ENCODE measurements at regions not wholly inside any gene's neighbourhood (a gene's known extent, or its start where the extent isn't known, plus 50 kb on each side); places are given as distances from the start of the nearest gene placed in this dataset.
A peak's percentile ranks its signal among the peaks of the same experiment; 100 is the strongest.

- no peak for DNase-seq (ENCODE audit: low read depth in 2 of 2)
Measured at GRCh38 chr19:31223740-31224534, 125.3 kb downstream of the TSHZ3 start.

- DNase-seq (ENCODE audit: low read depth in 2 of 2): no peak
Measured at GRCh38 chr19:31220540-31220939, 128.7 kb downstream of the TSHZ3 start.

- DNase-seq (ENCODE audit: low read depth in 2 of 2): no peak
Measured at GRCh38 chr19:31214997-31215396, 134.2 kb downstream of the TSHZ3 start.

- peak; percentile 65 to 70 for DNase-seq (ENCODE audit: low read depth in 2 of 2)
Measured at GRCh38 chr19:31214086-31214485, 135.2 kb downstream of the TSHZ3 start.

- DNase-seq (ENCODE audit: low read depth in 2 of 2): no peak
Measured at GRCh38 chr19:31211088-31211487, 138.1 kb downstream of the TSHZ3 start.

GRCh38 chr19:31205887-31206518 lies 143.2 kb downstream of the TSHZ3 start:
- no peak for DNase-seq (ENCODE audit: low read depth in 2 of 2)

GRCh38 chr19:31204115-31204514 lies 145.1 kb downstream of the TSHZ3 start:
- no peak for DNase-seq (ENCODE audit: low read depth in 2 of 2)

- DNase-seq (ENCODE audit: low read depth in 2 of 2): no peak
Measured at GRCh38 chr19:31185261-31185660, 164.0 kb downstream of the TSHZ3 start.

- no peak for DNase-seq (ENCODE audit: low read depth in 2 of 2)
Measured at GRCh38 chr19:31181535-31181934, 167.7 kb downstream of the TSHZ3 start.

- DNase-seq (ENCODE audit: low read depth in 2 of 2): no peak
Measured at GRCh38 chr19:31180907-31181306, 168.3 kb downstream of the TSHZ3 start.

GRCh38 chr19:31179471-31179852 lies 169.8 kb downstream of the TSHZ3 start:
- no peak for DNase-seq (ENCODE audit: low read depth in 2 of 2)

- no peak for DNase-seq (ENCODE audit: low read depth in 2 of 2)
Measured at GRCh38 chr19:31178833-31179470, 170.3 kb downstream of the TSHZ3 start.

- no peak for DNase-seq (ENCODE audit: low read depth in 2 of 2)
Measured at GRCh38 chr19:31177246-31177645, 172.0 kb downstream of the TSHZ3 start.

- no peak for DNase-seq (ENCODE audit: low read depth in 2 of 2)
Measured at GRCh38 chr19:31175564-31176348, 173.5 kb downstream of the TSHZ3 start.

- DNase-seq (ENCODE audit: low read depth in 2 of 2): no peak
Measured at GRCh38 chr19:31174948-31175347, 174.3 kb downstream of the TSHZ3 start.

- DNase-seq (ENCODE audit: low read depth in 2 of 2): no peak
Measured at GRCh38 chr19:31173991-31174390, 175.2 kb downstream of the TSHZ3 start.

- DNase-seq (ENCODE audit: low read depth in 2 of 2): no peak
Measured at GRCh38 chr19:31171936-31172335, 177.3 kb downstream of the TSHZ3 start.

- DNase-seq (ENCODE audit: low read depth in 2 of 2): no peak
Measured at GRCh38 chr19:31170046-31170445, 179.2 kb downstream of the TSHZ3 start.

GRCh38 chr19:31168106-31168625 lies 181.1 kb downstream of the TSHZ3 start:
- DNase-seq (ENCODE audit: low read depth in 2 of 2): no peak

- DNase-seq (ENCODE audit: low read depth in 2 of 2): no peak
Measured at GRCh38 chr19:31167690-31168089, 181.5 kb downstream of the TSHZ3 start.

- DNase-seq (ENCODE audit: low read depth in 2 of 2): no peak
Measured at GRCh38 chr19:31166206-31166605, 183.0 kb downstream of the TSHZ3 start.

- DNase-seq (ENCODE audit: low read depth in 2 of 2): no peak
Measured at GRCh38 chr19:31164791-31165251, 184.4 kb downstream of the TSHZ3 start.
